Pulmonary artery endothelial cell (primary cell): ENCODE measurements at regions not wholly inside any gene's neighbourhood (a gene's known extent, or its start where the extent isn't known, plus 50 kb on each side); places are given as distances from the start of the nearest gene placed in this dataset.

Source experiments
- DNase-seq: peaks from one replicate; pipeline ENCODE4 v3.0.0-alpha.2; 2011; ENCODE audit warnings: low read depth, low spot score

GRCh38 chr22:48796310-48797015 is 1031.2 kb downstream of the BRD1 start:
- DNase-seq = no peak

GRCh38 chr22:48795664-48796063 is 1032.0 kb downstream of the BRD1 start:
- DNase-seq = no peak

GRCh38 chr22:48794906-48795305 is 1032.8 kb downstream of the BRD1 start:
- no peak for DNase-seq

GRCh38 chr22:48793949-48794348 is 1033.7 kb downstream of the BRD1 start:
- no peak for DNase-seq

DNA sequence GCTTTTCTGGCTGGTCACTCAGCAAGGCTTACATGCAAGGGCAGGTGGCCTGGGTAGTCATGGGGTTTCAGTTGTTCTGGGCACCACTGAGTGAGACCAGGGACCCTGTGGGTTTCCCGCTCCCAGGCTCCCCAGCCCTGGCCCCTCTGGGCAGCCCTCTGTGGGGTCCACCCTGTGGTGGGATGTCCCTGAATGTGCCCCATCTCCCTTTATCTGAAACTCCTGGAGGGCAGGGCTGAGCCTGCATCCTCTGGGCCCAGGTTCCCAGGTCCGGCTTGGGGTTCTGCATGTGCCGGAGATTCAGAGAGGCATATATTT is 1041.0 kb downstream of the BRD1 start:
- no peak for DNase-seq

- DNase-seq = no peak
Observed at GRCh38 chr22:48785792-48786678, 1041.6 kb downstream of the BRD1 start.

GRCh38 chr22:48784701-48785503 is 1042.8 kb downstream of the BRD1 start:
- no peak for DNase-seq

GRCh38 chr22:48783821-48784266 is 1043.8 kb downstream of the BRD1 start:
- no peak for DNase-seq

- no peak for DNase-seq
Observed at GRCh38 chr22:48782811-48783511, 1044.7 kb downstream of the BRD1 start.

- DNase-seq = no peak
Observed at GRCh38 chr22:48782326-48782725, 1045.3 kb downstream of the BRD1 start.

GRCh38 chr22:48781868-48782267 is 1045.8 kb downstream of the BRD1 start:
- no peak for DNase-seq

GRCh38 chr22:48781391-48781790 is 1046.3 kb downstream of the BRD1 start:
- no peak for DNase-seq

DNA sequence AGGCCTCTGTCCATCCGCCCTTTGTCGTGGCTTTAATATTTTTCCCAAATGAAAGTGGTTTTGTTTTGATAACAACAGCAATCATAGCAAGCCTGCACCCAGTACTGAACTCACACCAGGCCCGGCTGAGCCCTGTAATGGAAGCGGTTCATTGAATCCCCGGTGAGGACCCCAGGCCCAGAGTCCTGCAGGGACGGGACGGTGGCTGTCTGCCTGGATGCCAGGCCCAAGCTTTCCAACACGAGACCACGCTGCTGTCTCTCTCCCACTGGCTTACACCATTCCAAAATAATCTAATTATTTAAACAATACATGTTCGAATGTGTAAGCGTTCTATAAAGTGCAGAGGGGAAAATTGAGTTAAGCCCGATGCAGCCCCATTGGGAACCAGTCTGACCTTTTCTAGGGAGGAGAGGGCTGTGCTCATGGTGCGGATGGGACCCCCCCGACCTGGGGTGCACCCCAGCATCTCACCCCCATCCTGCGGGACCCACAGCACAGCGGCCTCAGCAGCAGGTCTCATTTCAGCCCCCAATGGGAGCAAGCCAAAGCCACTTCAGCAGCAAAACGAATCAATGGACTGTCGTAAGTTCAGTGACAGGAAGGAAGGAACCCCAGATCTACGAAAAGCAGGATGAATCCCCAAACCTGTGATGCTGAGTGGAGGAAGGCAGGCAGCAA is 1046.9 kb downstream of the BRD1 start:
- DNase-seq = no peak

GRCh38 chr22:48779661-48780596 is 1047.7 kb downstream of the BRD1 start:
- DNase-seq = no peak

DNA sequence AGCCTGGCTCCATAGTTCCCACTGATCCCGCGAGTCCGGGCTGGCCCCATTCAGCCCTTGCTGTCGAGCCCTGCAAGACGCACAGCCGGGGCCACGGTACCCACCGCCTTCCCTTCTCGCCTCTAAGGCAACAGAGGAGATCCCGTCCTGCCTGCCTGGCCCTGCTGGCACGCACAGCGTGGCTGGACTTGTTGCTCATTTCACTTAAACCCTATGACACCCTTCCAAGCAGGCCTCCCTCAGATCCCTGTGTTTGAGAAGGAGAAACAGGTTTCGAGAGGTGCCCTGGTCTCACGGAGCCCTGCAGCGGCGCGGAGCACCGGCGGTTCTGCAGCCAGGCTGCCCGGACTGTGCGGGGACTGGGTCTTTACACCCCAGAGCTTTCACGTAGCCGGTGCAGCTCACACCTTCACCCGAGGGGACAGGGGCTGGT is 1048.4 kb downstream of the BRD1 start:
- DNase-seq = no peak

DNA sequence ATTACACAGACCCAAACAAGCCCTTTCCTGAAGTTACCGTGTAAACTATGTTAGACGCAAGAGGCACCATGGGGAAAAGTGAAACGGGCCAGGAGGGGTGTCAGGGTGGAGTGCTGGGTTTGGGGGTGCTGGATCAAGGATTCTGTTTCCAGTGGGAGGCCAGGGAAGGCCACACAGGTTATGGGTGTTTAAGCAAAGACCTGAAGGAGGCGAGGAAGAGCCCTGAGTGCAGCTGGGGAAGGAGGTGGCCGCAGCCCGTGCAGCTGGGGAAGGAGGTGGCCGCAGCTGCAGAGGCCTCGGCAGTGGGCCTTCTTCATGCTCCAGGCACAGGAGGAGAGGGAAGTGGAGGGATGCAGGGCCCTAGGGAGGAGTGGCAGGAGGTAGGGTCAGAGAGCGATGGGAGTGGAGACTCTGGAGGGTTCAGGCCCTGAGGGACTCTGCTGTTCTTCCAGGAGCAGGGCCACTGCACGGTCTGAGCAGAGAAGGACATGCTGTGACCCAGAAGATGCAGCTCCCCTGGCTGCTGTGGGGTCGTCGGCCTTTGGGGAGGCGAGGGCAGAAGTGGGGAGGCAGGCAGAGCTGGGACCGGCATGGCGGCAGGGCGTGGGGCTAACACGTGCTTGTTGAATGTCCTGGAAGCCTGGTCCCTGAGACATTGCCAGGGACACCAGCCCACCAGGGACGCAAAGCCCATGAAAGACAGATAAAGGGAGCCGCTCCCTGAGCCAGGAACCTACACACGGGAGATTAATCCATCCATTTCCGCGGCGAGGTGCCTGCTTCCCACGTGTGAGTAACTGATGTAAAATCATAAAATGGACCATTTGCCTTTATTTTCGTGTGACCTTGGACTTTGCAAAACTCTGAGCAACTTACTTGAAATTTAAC is 1049.1 kb downstream of the BRD1 start:
- no peak for DNase-seq

- DNase-seq = no peak
Observed at GRCh38 chr22:48772286-48772907, 1055.3 kb downstream of the BRD1 start.

DNA sequence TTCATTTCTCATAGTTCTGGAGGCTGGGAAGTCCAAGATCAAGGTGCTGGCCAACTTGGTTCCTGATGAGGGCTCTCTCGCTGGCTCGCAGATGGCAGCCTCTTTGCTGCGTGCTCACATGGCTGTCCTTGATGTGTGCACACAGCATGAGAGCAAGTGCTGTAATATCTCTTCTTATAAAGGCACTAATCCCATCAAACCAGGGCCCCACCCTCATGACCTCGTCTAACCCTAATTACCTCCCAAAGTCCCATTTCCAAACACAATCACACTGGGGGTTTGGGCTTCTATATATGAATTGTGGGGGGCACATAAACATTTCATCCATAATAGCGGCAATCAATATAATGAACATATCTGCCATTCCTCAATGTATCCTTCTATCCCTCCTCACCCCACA is 1062.1 kb downstream of the BRD1 start:
- DNase-seq = no peak
